Peyer's patch (tissue), 4 donors: ENCODE measurements at regions not wholly inside any gene's neighbourhood (a gene's known extent, or its start where the extent isn't known, plus 50 kb on each side); places are given as distances from the start of the nearest gene placed in this dataset.

Experiments
- DNase-seq, 3 donors: peaks; one replicate each; pipeline ENCODE4 v3.0.0-alpha.2; 2017 to 2019
- H3K27ac ChIP-seq, 4 donors: fragments of 200-600 bp; sonication (generic); one replicate each; pipeline ENCODE4 v1.5.1; 2016 to 2019
- H3K27me3 ChIP-seq, 2 donors: fragments of 200-600 bp; sonication (generic); one replicate each; pipeline ENCODE4 v1.5.1; 2019
- H3K36me3 ChIP-seq, 3 donors: fragments of 200-600 bp; sonication (generic); one replicate each; pipeline ENCODE4 v1.5.1; 2016 to 2019
- H3K4me1 ChIP-seq, 4 donors: fragments of 200-600 bp; sonication (generic); one replicate each; pipeline ENCODE4 v1.5.1; 2016 to 2019
- H3K4me3 ChIP-seq, 4 donors: fragments of 200-600 bp; sonication (generic); 1 replicate in 3 of 4; 2 replicates in 1 of 4; pipeline ENCODE4 v1.5.1; 2016 to 2019; ENCODE audit warnings: mild to moderate bottlenecking in 1 of 4
- H3K9me3 ChIP-seq, 4 donors: fragments of 200-600 bp; sonication (generic); one replicate each; pipeline ENCODE4 v1.5.1; 2016 to 2019; ENCODE audit warnings: mild to moderate bottlenecking in 1 of 4
- CTCF ChIP-seq, 6 experiments: fragments of 450-650 bp in 4 of 6; fragments of 200-600 bp in 2 of 6; sonication (generic) in 1 of 6; IDR thresholded peaks; one replicate each; pipeline ENCODE4 v1.5.1; 2017 to 2019; ENCODE audit warnings: antibody characterized with exemption in 6 of 6, mild to moderate bottlenecking in 3 of 6, moderate library complexity in 1 of 6
- POLR2A ChIP-seq, 2 donors: fragments of 450-650 bp; IDR thresholded peaks; one replicate each; pipeline ENCODE4 v1.5.1; 2017; ENCODE audit warnings: antibody characterized with exemption in 2 of 2, mild to moderate bottlenecking in 2 of 2, moderate library complexity in 2 of 2

GRCh38 chr22:49026494-49027367, 800.9 kb downstream of the BRD1 start:
- DNase-seq: no peak

GRCh38 chr22:49025791-49026493, 801.7 kb downstream of the BRD1 start:
- no peak overlapping the region for H3K4me3 ChIP-seq
- no peaks in the 10 kb centered on the region for H3K4me1 ChIP-seq
- DNase-seq: no peak
- H3K36me3 ChIP-seq: no peaks in the 10 kb centered on the region
- no peaks in the 10 kb centered on the region for H3K9me3 ChIP-seq
- no peak overlapping the region for H3K27ac ChIP-seq
- TF ChIP-seq CTCF (IDR thresholded peaks at IDR 0.05) (no peak), POLR2A (IDR thresholded peaks at IDR 0.05) (no peak)
- no peaks in the 10 kb centered on the region for H3K27me3 ChIP-seq

More at GRCh38 chr22:49026494-49027367, 800.9 kb downstream of the BRD1 start:
- TF ChIP-seq POLR2A (IDR thresholded peaks at IDR 0.05): no peak
- TF ChIP-seq CTCF (IDR thresholded peaks at IDR 0.05): no peak
- Histone ChIP-seq H3K9me3 (no peaks in the 10 kb centered on the region), H3K27ac (no peak overlapping the region), H3K4me3 (no peak overlapping the region), H3K36me3 (no peaks in the 10 kb centered on the region), H3K4me1 (no peaks in the 10 kb centered on the region), H3K27me3 (no peaks in the 10 kb centered on the region)

GRCh38 chr22:49024775-49025440, 802.8 kb downstream of the BRD1 start:
- DNase-seq: peak in 1 of 3 donors; percentile 27
- no peak for TF ChIP-seq POLR2A (IDR thresholded peaks at IDR 0.05)
- no peak for TF ChIP-seq CTCF (IDR thresholded peaks at IDR 0.05)
- H3K27me3 ChIP-seq: no peaks in the 10 kb centered on the region
- no peak overlapping the region for H3K27ac ChIP-seq
- H3K9me3 ChIP-seq: no peaks in the 10 kb centered on the region
- no peak overlapping the region for H3K4me3 ChIP-seq
- H3K4me1 ChIP-seq: no peaks in the 10 kb centered on the region
- H3K36me3 ChIP-seq: no peaks in the 10 kb centered on the region

- Histone ChIP-seq H3K4me3 (no peak overlapping the region), H3K4me1 (no peaks in the 10 kb centered on the region), H3K36me3 (no peaks in the 10 kb centered on the region), H3K27ac (no peak overlapping the region), H3K27me3 (no peaks in the 10 kb centered on the region), H3K9me3 (no peaks in the 10 kb centered on the region)
- TF ChIP-seq POLR2A (IDR thresholded peaks at IDR 0.05) (no peak), CTCF (IDR thresholded peaks at IDR 0.05) (no peak)
- peak in 1 of 3 donors; percentile 38 for DNase-seq
Measured at GRCh38 chr22:49023879-49024774, 803.5 kb downstream of the BRD1 start.
